Stimulated activated naive CD4-positive, alpha-beta T cell treated with Interleukin-2 at 50 U/mL for 16 hours (primary cell): ENCODE measurements at regions not wholly inside any gene's neighbourhood (a gene's known extent, or its start where the extent isn't known, plus 50 kb on each side); places are given as distances from the start of the nearest gene placed in this dataset.

ENCODE experiments used
- DNase-seq: peaks from one replicate; lab custom pipeline; 2025; lab: John Stamatoyannopoulos, UW

- DNase-seq = no peak
These were observed 201.0 kb upstream of the ZNF536 start for GRCh38 chr19:30171138-30171635.

- no peak for DNase-seq
These were observed 200.2 kb upstream of the ZNF536 start for GRCh38 chr19:30171795-30172612.

GRCh38 chr19:30172613-30173242 lies 199.5 kb upstream of the ZNF536 start:
- no peak for DNase-seq

- DNase-seq = no peak
These were observed 198.4 kb upstream of the ZNF536 start for GRCh38 chr19:30173593-30174356.

GRCh38 chr19:30174357-30174645 lies 197.9 kb upstream of the ZNF536 start:
- no peak for DNase-seq

- no peak for DNase-seq
These were observed 197.4 kb upstream of the ZNF536 start for GRCh38 chr19:30174791-30175190.

GRCh38 chr19:30175987-30176386 lies 196.2 kb upstream of the ZNF536 start:
- DNase-seq = no peak

- no peak for DNase-seq
These were observed 193.3 kb upstream of the ZNF536 start for GRCh38 chr19:30178721-30179402.

GRCh38 chr19:30180691-30181090 lies 191.5 kb upstream of the ZNF536 start:
- DNase-seq = no peak

- DNase-seq = no peak
These were observed 188.2 kb upstream of the ZNF536 start for GRCh38 chr19:30183807-30184490.

- DNase-seq = no peak
These were observed 170.1 kb upstream of the ZNF536 start for GRCh38 chr19:30202060-30202600.

- DNase-seq = no peak
These were observed 167.5 kb upstream of the ZNF536 start for GRCh38 chr19:30204721-30205120.

- no peak for DNase-seq
These were observed 166.0 kb upstream of the ZNF536 start for GRCh38 chr19:30206187-30206586.

GRCh38 chr19:30207357-30207756 lies 164.8 kb upstream of the ZNF536 start:
- no peak for DNase-seq

GRCh38 chr19:30208436-30209060 lies 163.6 kb upstream of the ZNF536 start:
- no peak for DNase-seq

- no peak for DNase-seq
These were observed 162.3 kb upstream of the ZNF536 start for GRCh38 chr19:30209617-30210600.

- no peak for DNase-seq
These were observed 159.6 kb upstream of the ZNF536 start for GRCh38 chr19:30212574-30212973.

- DNase-seq = no peak
These were observed 157.5 kb upstream of the ZNF536 start for GRCh38 chr19:30214651-30215051.

GRCh38 chr19:30215248-30215647 lies 156.9 kb upstream of the ZNF536 start:
- DNase-seq = no peak

GRCh38 chr19:30216453-30216852 lies 155.7 kb upstream of the ZNF536 start:
- DNase-seq = no peak
